CD4-positive, alpha-beta T cell treated with Interleukin-4 for 1 hour (primary cell): ENCODE measurements at regions not wholly inside any gene's neighbourhood (a gene's known extent, or its start where the extent isn't known, plus 50 kb on each side); places are given as distances from the start of the nearest gene placed in this dataset.
"Not testable (repeated sequence)": the region's sequence is repeated elsewhere in the genome, so short reads cannot be mapped to it uniquely, and the experiment has no call there.

Experiments used
- DNase-seq, 2 donors: peaks; one replicate each; pipeline ENCODE4 v3.0.0-alpha.2; 2020 to 2022

- no peak for DNase-seq
Measured at GRCh38 chr13:88436974-88437373, 765.8 kb downstream of the SLITRK5 start.

GRCh38 chr13:88450515-88450914, 779.3 kb downstream of the SLITRK5 start:
- DNase-seq = no peak

- DNase-seq = no peak
Measured at GRCh38 chr13:88456151-88456550, 785.0 kb downstream of the SLITRK5 start.

- no peak for DNase-seq
Measured at GRCh38 chr13:88459331-88459730, 788.2 kb downstream of the SLITRK5 start.

- DNase-seq = no peak
Measured at GRCh38 chr13:88461272-88462009, 790.3 kb downstream of the SLITRK5 start.

- no peak for DNase-seq
Measured at GRCh38 chr13:88464851-88465250, 793.7 kb downstream of the SLITRK5 start.

- no peak for DNase-seq
Measured at GRCh38 chr13:88472316-88472715, 801.1 kb downstream of the SLITRK5 start.

- no peak for DNase-seq
Measured at GRCh38 chr13:88483202-88483601, 812.0 kb downstream of the SLITRK5 start.

- no peak for DNase-seq
Measured at GRCh38 chr13:88507909-88508308, 836.7 kb downstream of the SLITRK5 start.

- not testable (repeated sequence) for DNase-seq
Measured at GRCh38 chr13:88512993-88513392, 841.8 kb downstream of the SLITRK5 start.

GRCh38 chr13:88526186-88526852, 855.1 kb downstream of the SLITRK5 start:
- DNase-seq = no peak

GRCh38 chr13:88526853-88527215, 855.7 kb downstream of the SLITRK5 start:
- no peak for DNase-seq

GRCh38 chr13:88541994-88542393, 870.8 kb downstream of the SLITRK5 start:
- no peak for DNase-seq

- no peak for DNase-seq
Measured at GRCh38 chr13:88544836-88545235, 873.7 kb downstream of the SLITRK5 start.

GRCh38 chr13:88552966-88553365, 881.8 kb downstream of the SLITRK5 start:
- DNase-seq = no peak

GRCh38 chr13:88565566-88565965, 894.4 kb downstream of the SLITRK5 start:
- no peak for DNase-seq

- DNase-seq = no peak
Measured at GRCh38 chr13:88585861-88586260, 914.7 kb downstream of the SLITRK5 start.

GRCh38 chr13:88586263-88586662, 915.1 kb downstream of the SLITRK5 start:
- no peak for DNase-seq

GRCh38 chr13:88590574-88590973, 919.4 kb downstream of the SLITRK5 start:
- no peak for DNase-seq

GRCh38 chr13:88592105-88592504, 920.9 kb downstream of the SLITRK5 start:
- DNase-seq = no peak

GRCh38 chr13:88601949-88602348, 930.8 kb downstream of the SLITRK5 start:
- DNase-seq = no peak

- DNase-seq = no peak
Measured at GRCh38 chr13:88602786-88603777, 931.9 kb downstream of the SLITRK5 start.

- no peak for DNase-seq
Measured at GRCh38 chr13:88617176-88617575, 946.0 kb downstream of the SLITRK5 start.
